ENCODE measurements at regions not wholly inside any gene's neighbourhood (a gene's known extent, or its start where the extent isn't known, plus 50 kb on each side); places are given as distances from the start of the nearest gene placed in this dataset.
A peak's percentile ranks its signal among the peaks of the same experiment; 100 is the strongest.

DNA sequence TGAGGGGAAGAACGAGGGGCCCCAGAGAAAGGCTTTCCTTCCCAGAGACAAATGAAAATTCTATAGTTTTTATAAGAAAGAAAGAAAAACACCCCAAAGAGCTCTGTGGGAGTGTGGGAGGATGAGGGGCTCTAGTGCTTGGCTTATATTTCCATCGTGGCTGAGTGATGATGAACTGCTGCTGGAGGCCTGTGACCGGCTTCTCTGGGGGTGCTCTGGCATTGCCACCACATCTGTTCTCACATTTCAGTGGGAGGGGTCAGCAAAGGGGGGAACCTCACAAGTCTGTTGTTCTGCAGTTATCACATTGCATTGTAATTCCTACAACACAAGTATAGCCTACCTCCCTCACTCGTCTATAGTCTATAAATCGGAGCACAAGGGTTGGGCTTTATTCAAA is 67.6 kb upstream of the BACH2 start:
- TF ChIP-seq, protein P1, sequence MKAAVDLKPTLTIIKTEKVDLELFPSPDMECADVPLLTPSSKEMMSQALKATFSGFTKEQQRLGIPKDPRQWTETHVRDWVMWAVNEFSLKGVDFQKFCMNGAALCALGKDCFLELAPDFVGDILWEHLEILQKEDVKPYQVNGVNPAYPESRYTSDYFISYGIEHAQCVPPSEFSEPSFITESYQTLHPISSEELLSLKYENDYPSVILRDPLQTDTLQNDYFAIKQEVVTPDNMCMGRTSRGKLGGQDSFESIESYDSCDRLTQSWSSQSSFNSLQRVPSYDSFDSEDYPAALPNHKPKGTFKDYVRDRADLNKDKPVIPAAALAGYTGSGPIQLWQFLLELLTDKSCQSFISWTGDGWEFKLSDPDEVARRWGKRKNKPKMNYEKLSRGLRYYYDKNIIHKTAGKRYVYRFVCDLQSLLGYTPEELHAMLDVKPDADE (IDR thresholded peaks at IDR 0.05), result no peak
- TF ChIP-seq, protein P2, sequence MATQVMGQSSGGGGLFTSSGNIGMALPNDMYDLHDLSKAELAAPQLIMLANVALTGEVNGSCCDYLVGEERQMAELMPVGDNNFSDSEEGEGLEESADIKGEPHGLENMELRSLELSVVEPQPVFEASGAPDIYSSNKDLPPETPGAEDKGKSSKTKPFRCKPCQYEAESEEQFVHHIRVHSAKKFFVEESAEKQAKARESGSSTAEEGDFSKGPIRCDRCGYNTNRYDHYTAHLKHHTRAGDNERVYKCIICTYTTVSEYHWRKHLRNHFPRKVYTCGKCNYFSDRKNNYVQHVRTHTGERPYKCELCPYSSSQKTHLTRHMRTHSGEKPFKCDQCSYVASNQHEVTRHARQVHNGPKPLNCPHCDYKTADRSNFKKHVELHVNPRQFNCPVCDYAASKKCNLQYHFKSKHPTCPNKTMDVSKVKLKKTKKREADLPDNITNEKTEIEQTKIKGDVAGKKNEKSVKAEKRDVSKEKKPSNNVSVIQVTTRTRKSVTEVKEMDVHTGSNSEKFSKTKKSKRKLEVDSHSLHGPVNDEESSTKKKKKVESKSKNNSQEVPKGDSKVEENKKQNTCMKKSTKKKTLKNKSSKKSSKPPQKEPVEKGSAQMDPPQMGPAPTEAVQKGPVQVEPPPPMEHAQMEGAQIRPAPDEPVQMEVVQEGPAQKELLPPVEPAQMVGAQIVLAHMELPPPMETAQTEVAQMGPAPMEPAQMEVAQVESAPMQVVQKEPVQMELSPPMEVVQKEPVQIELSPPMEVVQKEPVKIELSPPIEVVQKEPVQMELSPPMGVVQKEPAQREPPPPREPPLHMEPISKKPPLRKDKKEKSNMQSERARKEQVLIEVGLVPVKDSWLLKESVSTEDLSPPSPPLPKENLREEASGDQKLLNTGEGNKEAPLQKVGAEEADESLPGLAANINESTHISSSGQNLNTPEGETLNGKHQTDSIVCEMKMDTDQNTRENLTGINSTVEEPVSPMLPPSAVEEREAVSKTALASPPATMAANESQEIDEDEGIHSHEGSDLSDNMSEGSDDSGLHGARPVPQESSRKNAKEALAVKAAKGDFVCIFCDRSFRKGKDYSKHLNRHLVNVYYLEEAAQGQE (IDR thresholded peaks at IDR 0.05; ENCODE audit: unreplicated experiment), result no peak
- TF ChIP-seq POLR2AphosphoS5 (IDR thresholded peaks at IDR 0.05; ENCODE audit: low read depth) (no peak), JUNB (IDR thresholded peaks at IDR 0.05; ENCODE audit: unreplicated experiment) (no peak), STAT1 (IDR thresholded peaks at IDR 0.05; ENCODE audit: unreplicated experiment) (no peak), EZH2phosphoT487 (IDR thresholded peaks at IDR 0.05; ENCODE audit: unreplicated experiment) (no peak), NANOG (IDR thresholded peaks at IDR 0.05; ENCODE audit: borderline replicate concordance) (no peak), EZH2 (IDR thresholded peaks at IDR 0.05; ENCODE audit: low read depth, unreplicated experiment) (no peak), ZNF114 (CRISPR knock-in tag; IDR thresholded peaks at IDR 0.05) (no peak), CREB1 (CRISPR knock-in tag; IDR thresholded peaks at IDR 0.05; ENCODE audit: low read depth) (no peak), ZNF331 (CRISPR knock-in tag; IDR thresholded peaks at IDR 0.05; ENCODE audit: low read depth) (no peak)
- TF ChIP-seq, protein P3, sequence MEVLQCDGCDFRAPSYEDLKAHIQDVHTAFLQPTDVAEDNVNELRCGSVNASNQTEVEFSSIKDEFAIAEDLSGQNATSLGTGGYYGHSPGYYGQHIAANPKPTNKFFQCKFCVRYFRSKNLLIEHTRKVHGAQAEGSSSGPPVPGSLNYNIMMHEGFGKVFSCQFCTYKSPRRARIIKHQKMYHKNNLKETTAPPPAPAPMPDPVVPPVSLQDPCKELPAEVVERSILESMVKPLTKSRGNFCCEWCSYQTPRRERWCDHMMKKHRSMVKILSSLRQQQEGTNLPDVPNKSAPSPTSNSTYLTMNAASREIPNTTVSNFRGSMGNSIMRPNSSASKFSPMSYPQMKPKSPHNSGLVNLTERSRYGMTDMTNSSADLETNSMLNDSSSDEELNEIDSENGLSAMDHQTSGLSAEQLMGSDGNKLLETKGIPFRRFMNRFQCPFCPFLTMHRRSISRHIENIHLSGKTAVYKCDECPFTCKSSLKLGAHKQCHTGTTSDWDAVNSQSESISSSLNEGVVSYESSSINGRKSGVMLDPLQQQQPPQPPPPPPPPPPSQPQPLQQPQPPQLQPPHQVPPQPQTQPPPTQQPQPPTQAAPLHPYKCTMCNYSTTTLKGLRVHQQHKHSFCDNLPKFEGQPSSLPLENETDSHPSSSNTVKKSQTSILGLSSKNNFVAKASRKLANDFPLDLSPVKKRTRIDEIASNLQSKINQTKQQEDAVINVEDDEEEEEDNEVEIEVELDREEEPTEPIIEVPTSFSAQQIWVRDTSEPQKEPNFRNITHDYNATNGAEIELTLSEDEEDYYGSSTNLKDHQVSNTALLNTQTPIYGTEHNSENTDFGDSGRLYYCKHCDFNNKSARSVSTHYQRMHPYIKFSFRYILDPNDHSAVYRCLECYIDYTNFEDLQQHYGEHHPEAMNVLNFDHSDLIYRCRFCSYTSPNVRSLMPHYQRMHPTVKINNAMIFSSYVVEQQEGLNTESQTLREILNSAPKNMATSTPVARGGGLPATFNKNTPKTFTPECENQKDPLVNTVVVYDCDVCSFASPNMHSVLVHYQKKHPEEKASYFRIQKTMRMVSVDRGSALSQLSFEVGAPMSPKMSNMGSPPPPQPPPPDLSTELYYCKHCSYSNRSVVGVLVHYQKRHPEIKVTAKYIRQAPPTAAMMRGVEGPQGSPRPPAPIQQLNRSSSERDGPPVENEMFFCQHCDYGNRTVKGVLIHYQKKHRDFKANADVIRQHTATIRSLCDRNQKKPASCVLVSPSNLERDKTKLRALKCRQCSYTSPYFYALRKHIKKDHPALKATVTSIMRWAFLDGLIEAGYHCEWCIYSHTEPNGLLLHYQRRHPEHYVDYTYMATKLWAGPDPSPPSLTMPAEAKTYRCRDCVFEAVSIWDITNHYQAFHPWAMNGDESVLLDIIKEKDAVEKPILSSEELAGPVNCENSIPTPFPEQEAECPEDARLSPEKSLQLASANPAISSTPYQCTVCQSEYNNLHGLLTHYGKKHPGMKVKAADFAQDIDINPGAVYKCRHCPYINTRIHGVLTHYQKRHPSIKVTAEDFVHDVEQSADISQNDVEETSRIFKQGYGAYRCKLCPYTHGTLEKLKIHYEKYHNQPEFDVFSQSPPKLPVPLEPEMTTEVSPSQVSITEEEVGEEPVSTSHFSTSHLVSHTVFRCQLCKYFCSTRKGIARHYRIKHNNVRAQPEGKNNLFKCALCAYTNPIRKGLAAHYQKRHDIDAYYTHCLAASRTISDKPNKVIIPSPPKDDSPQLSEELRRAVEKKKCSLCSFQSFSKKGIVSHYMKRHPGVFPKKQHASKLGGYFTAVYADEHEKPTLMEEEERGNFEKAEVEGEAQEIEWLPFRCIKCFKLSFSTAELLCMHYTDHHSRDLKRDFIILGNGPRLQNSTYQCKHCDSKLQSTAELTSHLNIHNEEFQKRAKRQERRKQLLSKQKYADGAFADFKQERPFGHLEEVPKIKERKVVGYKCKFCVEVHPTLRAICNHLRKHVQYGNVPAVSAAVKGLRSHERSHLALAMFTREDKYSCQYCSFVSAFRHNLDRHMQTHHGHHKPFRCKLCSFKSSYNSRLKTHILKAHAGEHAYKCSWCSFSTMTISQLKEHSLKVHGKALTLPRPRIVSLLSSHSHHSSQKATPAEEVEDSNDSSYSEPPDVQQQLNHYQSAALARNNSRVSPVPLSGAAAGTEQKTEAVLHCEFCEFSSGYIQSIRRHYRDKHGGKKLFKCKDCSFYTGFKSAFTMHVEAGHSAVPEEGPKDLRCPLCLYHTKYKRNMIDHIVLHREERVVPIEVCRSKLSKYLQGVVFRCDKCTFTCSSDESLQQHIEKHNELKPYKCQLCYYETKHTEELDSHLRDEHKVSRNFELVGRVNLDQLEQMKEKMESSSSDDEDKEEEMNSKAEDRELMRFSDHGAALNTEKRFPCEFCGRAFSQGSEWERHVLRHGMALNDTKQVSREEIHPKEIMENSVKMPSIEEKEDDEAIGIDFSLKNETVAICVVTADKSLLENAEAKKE (CRISPR knock-in tag; IDR thresholded peaks at IDR 0.05), result no peak
- TF ChIP-seq, protein P4, sequence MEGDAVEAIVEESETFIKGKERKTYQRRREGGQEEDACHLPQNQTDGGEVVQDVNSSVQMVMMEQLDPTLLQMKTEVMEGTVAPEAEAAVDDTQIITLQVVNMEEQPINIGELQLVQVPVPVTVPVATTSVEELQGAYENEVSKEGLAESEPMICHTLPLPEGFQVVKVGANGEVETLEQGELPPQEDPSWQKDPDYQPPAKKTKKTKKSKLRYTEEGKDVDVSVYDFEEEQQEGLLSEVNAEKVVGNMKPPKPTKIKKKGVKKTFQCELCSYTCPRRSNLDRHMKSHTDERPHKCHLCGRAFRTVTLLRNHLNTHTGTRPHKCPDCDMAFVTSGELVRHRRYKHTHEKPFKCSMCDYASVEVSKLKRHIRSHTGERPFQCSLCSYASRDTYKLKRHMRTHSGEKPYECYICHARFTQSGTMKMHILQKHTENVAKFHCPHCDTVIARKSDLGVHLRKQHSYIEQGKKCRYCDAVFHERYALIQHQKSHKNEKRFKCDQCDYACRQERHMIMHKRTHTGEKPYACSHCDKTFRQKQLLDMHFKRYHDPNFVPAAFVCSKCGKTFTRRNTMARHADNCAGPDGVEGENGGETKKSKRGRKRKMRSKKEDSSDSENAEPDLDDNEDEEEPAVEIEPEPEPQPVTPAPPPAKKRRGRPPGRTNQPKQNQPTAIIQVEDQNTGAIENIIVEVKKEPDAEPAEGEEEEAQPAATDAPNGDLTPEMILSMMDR (conservative IDR thresholded peaks at IDR 0.05; ENCODE audit: low read depth in 2 of 2), result no peak
- peak overlapping the region; percentile 20; the same call in 1 of the 2 replicates for H3K4me2 ChIP-seq

More for the DNA sequence above, 67.6 kb upstream of the BACH2 start:
- no peaks in the 10 kb centered on the region for H3K27me3 ChIP-seq (ENCODE audit: insufficient read depth)
- ATAC-seq, result no peak; the same call in 2 of the 3 replicates
- H3K36me3 ChIP-seq (ENCODE audit: insufficient read depth), result no peaks in the 10 kb centered on the region
- no peak overlapping the region for H2AFZ ChIP-seq
- Mint-ChIP-seq H3K27ac (no peak overlapping the region), H3K4me1 (peaks cover 29% of the 10 kb centered on the region), H3K4me3 (no peak overlapping the region), H3K27me3 (ENCODE audit: insufficient read depth, low read depth, poor library complexity) (peaks cover 5% of the 10 kb centered on the region), H3K36me3 (ENCODE audit: low read depth) (no peaks in the 10 kb centered on the region), H3K9me3 (no peaks in the 10 kb centered on the region)
- no peak overlapping the region for H3K27ac ChIP-seq (ENCODE audit: low read depth)
- H4K20me1 ChIP-seq (replicated peaks; ENCODE audit: insufficient read depth), result no peaks in the 10 kb centered on the region
- no peaks in the 10 kb centered on the region; the same call in 1 of the 2 replicates for H3K9me2 ChIP-seq (ENCODE audit: insufficient read depth)
- no peak for DNase-seq (ENCODE audit: low spot score)
- no peaks in the 10 kb centered on the region for H3K79me2 ChIP-seq (replicated peaks; ENCODE audit: insufficient read depth)
- H3F3A ChIP-seq (replicated peaks; ENCODE audit: low read depth), result no peaks in the 10 kb centered on the region
- peaks cover 25% of the 10 kb centered on the region for H3K4me1 ChIP-seq (ENCODE audit: insufficient read depth)
- H3K4me3 ChIP-seq, result no peak overlapping the region
